T47D (cell line): ENCODE measurements at regions not wholly inside any gene's neighbourhood (a gene's known extent, or its start where the extent isn't known, plus 50 kb on each side); places are given as distances from the start of the nearest gene placed in this dataset.
"Not testable (repeated sequence)": the region's sequence is repeated elsewhere in the genome, so short reads cannot be mapped to it uniquely, and the experiment has no call there.

Experiments used
- DNase-seq, 2 experiments: peaks; one replicate each; pipeline versions ENCODE4 v3.0.0 to v3.0.0-alpha.2; 2011 to 2012; ENCODE audit warnings: low read depth in 1 of 2, low spot score in 1 of 2
- JUND ChIP-seq: IDR thresholded peaks from 2 replicates; pipeline ENCODE4 v1.6.1; 2012; ENCODE audit warnings: low read depth
- in situ Hi-C: cut with HindIII; loops from 2 replicates; pipeline ENCODE4 v1.10.0; 2016; ENCODE audit warnings: low sequenced_read_pairs, low pct_unique_long_range_greater_than_20kb

DNA sequence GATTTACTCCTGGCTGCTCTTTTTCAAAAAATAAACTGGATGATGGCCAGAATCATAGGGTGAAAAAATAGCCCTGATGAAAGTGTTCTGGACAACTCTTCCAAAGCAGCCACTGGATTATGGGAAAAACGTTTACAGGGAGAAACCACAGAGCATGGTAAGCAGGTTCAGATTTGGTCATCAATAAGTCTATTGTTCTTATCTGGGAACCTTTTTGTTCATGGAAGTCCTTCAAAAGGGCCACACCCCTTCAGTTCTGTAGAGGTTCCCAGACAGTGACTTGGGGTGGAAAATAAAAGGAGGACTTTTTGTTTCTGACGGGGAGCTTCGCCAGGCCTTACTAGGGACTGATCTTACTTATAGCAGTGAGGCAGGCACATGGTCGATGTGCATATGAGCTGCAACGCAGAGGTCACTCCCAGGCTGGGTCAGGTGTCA lies 117.4 kb upstream of the SLC38A2 start:
- in situ Hi-C loops, result no loop called here
- TF ChIP-seq JUND, result no peak
- no peak for DNase-seq

DNA sequence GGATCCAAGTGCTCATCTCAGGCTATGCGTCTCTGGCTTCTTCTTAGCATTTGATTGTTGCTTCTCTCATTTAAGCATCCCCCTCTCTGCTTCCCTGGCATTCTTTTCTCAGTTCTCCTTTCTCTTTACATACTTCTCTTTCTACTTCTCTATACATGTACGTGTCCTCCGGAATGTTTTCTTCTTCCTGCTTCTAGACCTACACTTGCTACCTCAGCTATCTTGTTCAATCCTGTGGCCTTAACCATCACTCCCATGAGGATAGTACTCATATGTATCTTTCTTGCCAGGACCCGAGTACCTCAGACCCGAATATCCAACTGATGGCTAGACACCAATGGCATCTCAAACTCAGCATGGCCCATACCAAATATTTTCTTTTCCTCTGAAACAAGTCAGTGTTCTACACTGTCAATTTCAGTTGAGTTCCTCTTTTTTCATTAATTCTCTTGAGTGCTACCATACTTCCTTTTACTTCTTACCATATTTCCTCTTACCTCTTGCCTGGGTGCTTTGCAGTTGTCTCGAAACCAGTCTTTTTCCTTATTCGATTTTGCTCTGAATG lies 115.1 kb upstream of the SLC38A2 start:
- no peak for DNase-seq
- TF ChIP-seq JUND, result no peak
- in situ Hi-C loops, result no loop called here

DNA sequence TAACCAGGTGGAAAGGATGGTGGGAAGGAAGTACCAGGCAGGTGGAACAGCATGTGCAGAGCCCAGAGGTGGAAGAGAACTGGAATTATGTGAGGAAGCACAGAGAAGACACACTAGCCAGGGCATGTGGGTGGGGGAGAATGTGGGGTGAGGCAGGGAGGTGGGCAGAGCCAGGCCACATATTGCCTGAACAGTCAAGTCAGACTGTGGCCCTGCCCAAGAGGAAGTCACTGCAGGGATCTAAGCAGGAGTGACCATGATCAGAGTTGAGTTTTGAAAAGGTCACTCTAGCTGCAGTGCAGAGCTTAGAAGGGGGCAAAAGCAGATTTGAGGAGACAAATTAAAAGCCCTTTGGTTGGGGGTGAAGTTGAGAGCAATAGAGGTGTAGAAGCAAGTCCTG lies 114.0 kb upstream of the SLC38A2 start:
- no peak for DNase-seq
- TF ChIP-seq JUND, result no peak
- in situ Hi-C loops, result no loop called here

DNA sequence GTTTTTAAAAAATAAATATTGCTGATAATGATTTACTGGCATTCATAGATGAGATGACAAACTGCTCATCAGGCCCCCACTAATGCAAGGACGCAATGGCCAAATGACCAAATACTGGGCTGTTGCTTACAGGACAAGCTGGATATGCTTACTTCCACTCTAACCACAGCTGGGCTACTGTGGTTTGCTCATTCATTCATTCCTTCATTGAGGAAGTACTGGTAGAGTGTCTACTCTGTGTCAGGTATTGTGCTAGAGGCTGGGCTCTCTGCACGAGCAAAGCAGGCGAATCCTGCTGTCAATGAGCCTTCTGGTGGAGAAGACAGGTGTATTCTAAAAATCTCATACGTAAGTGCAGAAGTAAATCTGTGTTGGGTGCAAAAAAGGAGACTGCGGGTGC lies 113.3 kb upstream of the SLC38A2 start:
- in situ Hi-C loops, result no loop called here
- no peak for TF ChIP-seq JUND
- no peak for DNase-seq

DNA sequence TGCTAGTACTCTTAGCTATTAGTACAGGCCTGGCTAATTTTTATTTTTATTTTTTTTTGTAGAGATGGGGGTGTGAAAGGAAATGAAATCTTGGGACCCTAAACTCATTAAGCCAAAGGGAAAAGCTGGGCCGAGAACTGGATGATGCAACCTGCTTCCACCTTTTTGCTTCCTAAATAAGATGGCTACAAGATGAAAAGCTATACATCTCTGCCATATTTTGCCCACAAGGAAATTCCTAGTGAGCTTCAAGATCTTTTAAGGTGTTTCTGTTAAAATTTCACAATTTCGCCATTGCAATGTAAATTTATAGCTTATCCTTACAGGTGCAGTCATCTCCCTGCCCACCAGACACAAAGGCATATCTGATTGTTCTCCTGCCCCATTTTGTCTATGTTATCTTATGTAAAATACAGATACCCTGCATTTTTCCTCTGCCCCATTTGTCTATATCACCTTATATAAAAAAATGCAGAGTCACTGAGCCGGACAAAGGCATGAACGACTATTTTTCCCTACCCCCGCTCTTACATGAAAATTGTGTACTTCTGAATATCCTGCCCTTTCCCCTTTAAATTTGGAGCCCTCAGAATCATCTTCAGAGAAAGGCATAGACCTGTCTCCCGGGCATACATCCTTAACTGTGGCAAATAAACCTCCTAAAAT lies 112.0 kb upstream of the SLC38A2 start:
- in situ Hi-C loops, result no loop called here
- no peak for TF ChIP-seq JUND
- no peak for DNase-seq

DNA sequence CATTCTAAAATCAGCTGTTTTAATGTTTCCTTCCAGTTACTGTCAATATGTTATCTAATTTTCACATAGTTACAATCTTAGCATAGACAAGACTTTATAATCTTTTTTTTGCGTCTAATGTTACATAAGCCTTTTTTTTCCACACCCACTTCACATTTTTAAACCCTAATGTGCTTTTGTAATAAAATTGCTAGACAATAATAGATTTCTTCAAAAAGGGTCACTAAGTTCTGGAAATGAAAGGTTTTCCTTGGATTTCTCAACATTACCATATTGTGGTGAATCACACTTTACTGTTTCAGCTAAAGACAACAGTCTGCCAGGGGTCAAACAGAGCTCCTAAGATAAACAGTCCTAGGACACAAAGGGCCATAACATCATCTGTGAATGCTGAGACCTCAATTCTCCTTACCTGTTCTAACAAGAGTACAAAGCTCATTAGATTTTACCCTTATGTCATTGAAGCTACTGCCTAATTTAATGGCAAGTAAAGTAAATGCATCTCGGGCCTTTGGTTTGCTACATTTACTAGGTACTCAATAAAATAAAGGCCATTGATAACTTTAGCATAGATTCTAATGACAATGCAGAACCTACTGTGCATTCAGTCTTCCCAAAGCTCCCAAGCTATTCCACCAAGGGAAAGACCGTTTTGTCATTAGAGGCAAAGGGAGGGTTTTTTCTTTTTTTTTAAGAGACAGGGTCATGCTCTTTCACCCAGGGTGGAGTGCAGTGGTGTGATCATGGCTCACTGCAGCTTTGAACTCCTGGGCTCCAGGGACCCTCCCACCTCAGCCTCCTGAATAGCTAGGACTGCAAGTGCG lies 111.2 kb upstream of the SLC38A2 start:
- TF ChIP-seq JUND, result no peak
- in situ Hi-C loops, result no loop called here
- DNase-seq, result no peak

DNA sequence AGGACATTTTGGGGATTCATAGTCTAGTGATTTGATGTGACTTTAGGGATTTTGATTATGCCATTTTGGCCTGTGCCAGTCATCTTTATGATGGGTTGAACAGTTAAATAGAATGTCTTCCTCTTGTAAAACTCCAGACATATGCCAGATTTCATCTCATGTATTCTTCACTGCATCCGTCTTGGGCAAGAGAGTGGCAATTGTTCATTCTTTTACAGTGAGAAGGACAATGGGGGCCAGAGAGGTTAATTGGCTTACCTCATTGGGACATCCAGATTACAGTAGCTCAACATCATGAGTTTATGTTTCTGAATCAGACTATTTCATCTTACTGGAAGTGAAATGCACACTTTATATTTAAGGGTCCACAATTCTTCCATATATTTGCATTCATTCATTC lies 108.2 kb upstream of the SLC38A2 start:
- in situ Hi-C loops, result no loop called here
- TF ChIP-seq JUND, result no peak
- DNase-seq, result no peak

DNA sequence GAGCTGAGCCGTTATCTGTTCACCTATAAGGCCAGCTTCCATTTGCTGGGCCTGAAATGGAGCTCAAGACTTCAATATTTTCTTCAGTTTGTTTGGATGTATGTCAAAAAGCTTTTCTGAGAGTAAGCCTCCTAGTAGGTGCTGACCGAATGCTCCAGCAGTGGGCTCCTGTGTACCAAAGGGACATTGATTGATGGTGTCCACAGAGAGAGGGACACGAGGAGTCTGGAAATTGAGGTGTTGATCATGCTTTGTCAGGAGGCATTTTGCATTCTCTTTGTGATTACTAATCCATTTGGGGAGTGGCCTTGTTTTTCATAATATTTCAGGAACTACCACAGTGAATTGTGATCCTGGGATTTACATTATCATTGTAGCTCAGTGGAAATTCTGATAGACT lies 107.7 kb upstream of the SLC38A2 start:
- no peak for TF ChIP-seq JUND
- in situ Hi-C loops, result no loop called here
- no peak for DNase-seq

DNA sequence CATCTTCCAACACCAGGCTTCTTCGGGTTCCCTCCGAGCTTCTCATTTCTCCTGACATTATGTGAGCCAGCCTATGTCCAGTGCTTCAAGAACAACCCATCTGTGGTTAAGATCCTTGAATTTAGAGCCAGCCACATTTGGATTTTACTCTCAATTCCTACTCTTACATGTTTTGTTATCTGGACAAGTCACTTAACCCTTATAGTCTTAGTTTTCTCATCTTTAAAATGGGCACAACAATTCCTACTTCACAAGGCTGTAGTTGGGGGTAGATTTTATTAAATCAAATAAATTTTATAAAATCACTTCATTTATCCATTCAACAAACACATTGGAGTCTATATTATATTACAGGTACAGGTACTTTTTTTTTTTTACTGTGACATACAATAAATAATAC lies 105.5 kb upstream of the SLC38A2 start:
- in situ Hi-C loops, result no loop called here
- no peak for DNase-seq
- TF ChIP-seq JUND, result no peak

DNA sequence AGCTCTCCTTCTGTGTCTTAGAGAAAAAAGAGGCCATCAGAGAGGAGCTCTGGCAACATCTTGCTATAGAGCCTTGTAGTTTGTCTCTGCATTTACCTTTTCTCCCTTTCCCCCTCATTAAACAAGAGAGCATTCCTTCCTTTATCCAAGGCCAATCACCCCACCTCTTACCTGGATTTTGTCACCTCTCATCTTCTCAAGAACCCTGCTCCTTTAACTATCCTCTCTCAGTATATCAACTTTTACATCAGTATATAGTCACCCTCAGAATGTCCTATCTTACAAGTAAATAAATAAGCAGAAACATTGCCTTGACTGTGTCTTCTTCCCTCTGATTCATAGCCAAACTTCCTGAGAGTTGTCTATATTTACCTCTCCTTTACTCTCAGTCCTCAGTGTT lies 105.0 kb upstream of the SLC38A2 start:
- no peak for DNase-seq
- in situ Hi-C loops, result no loop called here
- TF ChIP-seq JUND, result no peak

DNA sequence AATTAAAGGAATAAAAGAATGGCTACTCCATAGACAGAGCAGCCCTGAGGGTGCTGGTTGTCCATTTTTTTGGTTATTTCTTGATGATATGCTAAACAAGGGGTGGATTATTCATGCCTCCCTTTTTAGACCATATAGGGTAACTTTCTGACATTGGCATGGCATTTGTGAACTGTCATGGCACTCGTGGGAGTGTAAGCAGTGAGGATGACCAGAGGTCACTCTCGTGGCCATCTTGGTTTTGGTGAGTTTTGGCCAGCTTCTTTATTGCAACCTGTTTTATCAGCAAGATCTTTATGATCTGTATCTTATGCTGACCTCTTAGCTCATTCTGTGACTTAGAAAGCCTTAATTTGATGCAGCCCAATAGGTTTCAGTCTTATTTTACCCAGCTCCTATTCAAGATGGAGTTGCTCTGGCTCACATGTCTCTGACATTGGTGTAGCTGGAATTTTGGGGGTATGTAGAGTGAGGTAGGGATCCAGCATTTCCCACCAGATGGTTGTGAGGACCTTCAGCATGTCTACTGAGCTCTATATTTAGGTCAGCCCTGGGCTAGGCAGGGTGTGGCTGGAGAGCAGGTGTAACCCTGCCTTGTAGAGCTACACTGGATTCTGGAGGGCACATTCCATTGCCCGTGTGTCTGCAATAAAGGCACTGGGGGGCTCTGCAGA lies 103.5 kb upstream of the SLC38A2 start:
- TF ChIP-seq JUND, result no peak
- DNase-seq, result no peak
- in situ Hi-C loops, result no loop called here

DNA sequence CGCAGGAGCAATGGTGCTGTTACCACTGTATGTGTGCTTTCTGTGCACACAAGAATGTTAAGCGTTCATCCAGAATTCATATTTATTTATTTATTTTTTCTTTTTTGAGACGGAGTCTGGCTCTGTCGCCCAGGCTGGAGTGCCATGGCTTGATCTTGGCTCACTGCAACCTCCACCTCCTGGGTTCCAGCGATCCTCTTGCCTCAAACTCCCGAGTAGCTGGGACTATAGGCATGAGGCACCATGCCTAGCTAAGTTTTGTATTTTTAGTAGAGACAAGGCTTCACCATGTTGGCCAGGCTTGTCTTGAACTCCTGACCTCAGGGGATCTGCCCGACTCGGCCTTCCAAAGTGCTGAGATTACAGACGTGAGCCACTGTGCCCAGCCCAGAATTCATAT lies 101.8 kb upstream of the SLC38A2 start:
- in situ Hi-C loops, DNase-seq: not testable (repeated sequence)
